ENCODE measurements at regions not wholly inside any gene's neighbourhood (a gene's known extent, or its start where the extent isn't known, plus 50 kb on each side); places are given as distances from the start of the nearest gene placed in this dataset.
"Not testable (repeated sequence)": the region's sequence is repeated elsewhere in the genome, so short reads cannot be mapped to it uniquely, and the experiment has no call there.

DNA sequence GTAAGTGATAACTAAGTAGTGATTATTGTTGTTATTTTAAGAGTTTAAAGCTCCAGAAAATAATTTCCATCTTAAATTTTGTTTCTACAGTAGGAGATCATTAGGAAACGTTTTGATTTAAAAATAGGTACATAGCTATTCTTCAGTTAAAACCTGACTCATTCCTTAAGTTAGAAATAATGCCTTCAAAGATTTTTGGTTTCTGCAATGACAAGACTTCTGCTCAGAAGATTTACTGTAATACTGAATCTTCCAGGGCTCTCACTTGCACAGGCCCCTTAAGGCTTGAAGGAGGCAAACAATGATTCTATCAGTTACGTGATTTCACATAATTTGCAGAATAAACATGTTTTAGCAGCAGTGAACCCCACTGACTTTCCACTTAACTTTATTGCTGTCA is 333.7 kb downstream of the RAD51AP2 start:
- DNase-seq: no peak

DNA sequence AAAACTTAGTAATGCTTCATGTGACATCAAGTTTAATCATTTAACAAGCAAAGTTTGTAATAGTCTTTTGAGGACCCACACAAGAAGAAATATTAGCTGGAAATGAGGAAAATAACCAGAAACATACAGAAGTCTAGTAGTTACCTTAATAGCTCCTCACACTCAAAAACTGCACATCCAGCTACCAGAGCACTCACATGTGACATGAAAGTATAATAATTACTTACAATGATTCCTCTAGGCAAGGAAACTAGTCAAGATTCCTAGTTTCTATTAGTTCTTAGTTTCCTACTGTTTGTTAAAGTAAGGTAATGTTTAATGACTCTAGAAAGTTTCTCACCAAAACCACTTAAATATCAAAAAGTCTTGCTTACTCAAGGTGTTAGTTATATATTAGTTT is 335.8 kb downstream of the RAD51AP2 start:
- no peak for DNase-seq

DNA sequence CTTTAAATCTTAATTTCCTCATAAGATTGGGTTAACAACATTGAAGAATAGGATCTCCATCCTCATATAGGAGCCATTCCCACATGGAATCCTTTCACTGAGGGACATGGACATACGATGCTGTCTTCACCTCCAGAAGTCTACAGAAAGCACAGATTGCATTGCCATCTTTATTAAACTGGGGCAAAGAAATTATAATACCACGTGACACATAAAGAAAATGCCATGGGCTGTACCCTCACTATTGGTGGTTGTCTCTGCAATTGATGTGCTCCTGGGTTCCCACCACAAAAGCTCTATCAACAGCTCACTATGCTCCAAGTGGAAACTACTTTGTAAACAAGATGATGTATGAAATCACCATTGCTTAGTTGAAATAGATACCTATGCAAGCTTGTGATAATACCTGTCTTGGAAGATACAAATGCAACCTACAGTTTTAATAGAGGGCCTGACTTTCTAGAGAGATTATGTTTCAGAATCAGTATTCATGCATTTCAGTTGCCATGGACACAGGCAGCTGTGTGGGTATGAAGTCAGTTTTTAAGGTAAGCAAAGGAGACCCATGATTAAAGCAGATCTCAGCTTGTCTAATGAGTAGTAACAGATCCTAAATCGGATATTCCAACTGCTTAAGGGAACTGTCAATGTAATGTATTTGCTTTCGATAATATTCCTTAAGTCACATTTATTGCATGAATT is 337.0 kb downstream of the RAD51AP2 start:
- DNase-seq: no peak

DNA sequence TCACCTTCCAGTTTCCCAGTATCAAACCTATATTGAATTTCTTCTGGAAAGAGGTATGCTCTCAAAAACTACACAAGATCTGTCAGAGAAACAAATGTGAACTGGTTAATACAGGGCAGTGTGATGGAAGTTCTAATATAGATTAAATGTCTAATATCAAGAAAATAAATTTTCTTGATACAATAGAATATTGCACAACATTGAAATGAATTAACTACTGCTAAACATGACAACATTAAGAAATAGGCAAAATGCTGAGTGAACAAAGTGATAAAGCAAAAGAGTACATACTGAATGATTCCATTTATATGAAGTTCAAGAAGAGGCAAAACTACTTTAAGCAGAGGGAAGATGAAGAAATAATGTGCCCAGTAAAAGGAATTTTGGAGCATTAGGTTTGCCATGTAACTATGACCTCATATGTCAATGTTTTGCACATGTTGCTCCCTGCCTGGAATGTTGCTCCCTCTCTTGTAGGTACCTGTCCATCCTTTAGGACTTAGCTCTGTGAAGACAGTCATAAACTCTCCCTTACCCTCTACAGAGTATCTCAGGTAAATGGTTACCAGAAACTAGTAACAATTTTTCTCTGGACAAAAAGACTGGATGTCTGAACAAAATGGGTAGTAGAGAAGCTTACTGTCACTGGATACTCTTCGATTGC is 339.0 kb downstream of the RAD51AP2 start:
- no peak for DNase-seq

DNA sequence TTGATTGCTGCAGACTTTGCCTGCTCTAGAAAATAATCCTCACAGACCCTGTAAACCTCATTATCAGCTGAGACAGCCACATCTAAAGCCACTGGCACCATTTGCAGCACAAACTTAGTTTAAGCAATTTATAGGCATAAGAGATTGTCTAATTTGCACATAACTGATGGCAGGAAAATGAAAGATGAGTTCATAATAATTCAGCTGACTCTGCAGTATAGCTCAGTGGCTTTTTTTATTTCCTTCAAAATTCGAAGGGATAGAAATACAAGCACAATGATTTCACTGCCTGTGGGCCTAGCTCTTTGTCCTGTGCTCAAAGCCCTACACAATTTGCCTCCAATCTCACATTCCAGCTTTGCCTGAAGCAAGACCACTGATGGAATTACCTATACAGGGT is 341.2 kb downstream of the RAD51AP2 start:
- DNase-seq: no peak

DNA sequence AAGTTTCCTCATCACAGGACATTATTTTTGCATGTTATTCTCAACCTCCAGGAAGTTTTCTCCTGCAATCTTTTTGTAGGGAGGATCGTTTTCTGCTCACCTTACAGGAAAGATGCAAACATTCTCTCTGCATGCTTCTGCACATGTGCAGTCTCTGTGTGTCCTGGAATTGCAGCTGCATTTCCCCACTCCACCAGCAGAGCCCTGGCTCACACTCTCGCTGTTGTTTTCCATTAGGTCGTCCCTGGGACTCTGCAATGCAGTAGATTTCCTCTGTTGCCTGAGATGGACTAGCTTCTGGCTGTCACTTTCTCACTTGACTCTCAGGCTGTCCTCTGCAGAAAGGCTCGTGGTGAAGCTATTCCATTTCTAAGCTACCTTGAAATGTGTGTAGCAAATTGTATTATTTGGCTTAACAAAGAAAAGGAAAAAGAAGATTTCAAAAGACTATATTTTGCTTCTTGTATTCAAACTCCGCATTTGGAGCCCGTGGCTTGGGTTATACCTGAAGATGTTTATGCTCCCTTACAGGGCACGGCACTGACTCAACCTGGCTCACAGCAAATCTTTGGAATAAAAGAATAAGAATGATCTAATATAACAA is 346.7 kb downstream of the RAD51AP2 start:
- DNase-seq: no peak

DNA sequence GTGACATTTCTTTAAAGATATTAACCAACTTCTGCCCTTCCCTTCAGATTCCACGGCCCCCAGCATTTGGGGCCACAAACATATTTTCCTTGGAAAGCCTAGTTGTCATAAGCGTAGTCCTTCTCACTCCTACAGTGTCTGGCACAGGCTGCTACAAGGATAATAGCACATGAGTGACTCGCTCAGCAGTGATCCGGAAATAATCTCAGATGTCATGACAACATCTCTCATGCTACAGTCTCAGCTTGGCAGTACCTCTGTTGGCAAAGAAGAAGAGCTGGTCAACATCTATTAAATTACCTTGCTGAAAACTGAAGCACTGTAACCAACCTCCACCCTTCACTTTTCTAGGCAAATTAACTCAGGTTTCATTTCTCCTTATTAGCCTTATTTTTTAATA is 351.7 kb downstream of the RAD51AP2 start:
- DNase-seq: no peak

DNA sequence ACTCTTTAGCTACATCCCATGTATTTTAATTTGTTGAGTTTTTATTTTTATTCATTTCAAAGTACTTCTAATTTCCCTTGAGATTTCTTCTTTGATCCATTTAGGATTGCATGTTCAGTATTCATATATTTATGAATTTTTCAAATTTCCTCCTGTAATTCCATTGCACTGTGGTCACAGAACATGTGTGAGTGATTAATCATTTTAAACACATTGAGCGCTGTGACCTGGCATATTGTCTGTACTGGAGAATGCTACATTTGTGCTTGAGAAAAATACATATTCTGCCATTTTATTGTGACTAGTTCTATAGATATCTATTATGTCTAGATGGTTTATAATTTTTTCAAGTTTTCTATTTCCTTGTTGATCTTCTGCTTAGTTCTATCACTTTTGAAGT is 353.7 kb downstream of the RAD51AP2 start:
- no peak for DNase-seq

DNA sequence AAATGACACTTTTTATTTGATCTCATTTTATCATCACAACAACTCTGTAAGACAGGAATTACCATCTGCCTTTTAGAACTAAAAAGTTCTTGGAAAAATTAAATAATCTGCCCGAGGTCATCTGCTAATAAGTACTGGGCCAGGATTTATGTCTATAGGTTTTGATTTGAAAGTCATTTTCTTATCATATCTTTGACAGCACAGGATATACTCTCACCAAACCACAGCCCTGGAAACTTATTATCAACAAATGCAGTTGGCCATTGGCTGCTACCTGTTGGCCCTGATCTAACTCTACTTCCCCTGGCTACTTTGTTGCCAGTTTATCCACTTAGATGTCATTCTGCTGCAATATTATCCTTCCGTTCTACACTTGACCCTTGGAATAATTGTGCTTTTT is 354.6 kb downstream of the RAD51AP2 start:
- no peak for DNase-seq

DNA sequence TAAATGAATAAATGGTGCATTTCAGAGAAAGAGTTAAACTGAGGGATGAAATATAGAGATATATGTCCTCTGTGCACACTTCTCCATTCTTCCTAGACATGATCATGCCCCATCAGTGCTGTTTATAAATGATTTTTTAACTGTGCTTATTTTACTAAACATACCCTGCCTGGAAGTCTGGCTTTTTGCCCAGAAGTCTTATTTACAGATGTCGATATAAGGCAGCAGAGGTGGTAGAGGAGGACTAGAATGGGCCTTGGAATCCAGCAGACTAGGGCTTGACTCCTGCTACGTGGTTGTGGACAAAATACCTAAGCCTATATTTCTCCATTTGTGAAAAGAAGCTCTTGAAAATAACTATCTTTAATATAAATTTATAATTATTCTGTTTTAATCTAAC is 355.5 kb downstream of the RAD51AP2 start:
- DNase-seq: no peak

DNA sequence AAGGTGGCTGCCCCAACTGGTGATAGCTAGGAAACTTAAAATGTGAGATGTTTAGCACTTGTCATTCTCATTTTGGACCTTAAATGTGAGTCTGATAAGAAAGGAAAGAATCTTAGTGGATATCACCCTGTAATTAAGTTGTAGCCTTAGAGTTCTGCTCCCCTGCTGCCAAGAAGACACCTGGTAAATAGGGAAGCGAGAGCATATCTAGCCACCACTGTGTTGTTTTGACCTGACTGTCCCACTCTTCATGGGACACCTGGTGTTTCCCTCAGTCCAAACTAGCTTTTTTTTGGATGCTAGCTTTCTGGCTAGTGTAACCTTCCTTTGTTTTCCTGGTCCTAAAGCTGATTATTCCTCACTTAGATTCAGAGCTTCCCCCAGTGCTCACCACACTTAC is 357.6 kb downstream of the RAD51AP2 start:
- DNase-seq: no peak

DNA sequence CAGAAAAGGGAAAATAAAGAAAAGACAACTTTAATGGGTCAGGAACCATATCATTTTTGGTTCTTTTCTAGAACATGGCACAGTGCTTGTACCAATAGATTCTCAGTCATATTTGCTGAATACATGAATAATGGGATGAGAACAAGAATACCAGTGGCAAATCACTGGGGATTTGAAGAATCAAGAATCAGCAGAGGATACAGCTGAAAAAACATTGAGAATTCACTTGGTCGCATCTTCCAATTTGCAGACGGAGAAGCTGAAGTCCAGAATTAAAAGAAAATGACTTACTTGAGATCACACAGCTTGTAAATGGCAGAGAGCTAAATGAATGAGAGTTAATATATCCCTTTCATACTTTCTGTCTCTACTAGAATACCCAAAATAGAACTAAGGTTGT is 362.2 kb downstream of the RAD51AP2 start:
- no peak for DNase-seq

DNA sequence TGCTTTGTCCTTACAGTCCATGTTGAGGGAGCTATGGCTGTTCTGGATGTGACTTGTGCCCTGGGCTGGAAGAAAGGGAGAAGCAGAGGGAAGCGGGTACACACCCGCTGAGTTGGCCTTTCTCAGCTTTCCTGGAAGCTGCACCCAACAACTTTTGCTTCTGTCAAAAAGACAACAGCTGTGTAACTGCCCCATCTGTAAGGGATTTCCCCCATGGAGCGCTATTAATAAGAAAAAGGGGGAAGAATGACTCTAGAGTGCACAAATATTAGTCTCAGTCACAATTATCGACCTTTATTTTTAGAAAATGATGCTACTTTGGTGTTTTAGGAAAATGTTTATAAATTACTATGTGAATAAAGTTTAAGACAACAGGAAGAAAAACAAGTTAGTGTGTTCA is 368.3 kb downstream of the RAD51AP2 start:
- DNase-seq: no peak

DNA sequence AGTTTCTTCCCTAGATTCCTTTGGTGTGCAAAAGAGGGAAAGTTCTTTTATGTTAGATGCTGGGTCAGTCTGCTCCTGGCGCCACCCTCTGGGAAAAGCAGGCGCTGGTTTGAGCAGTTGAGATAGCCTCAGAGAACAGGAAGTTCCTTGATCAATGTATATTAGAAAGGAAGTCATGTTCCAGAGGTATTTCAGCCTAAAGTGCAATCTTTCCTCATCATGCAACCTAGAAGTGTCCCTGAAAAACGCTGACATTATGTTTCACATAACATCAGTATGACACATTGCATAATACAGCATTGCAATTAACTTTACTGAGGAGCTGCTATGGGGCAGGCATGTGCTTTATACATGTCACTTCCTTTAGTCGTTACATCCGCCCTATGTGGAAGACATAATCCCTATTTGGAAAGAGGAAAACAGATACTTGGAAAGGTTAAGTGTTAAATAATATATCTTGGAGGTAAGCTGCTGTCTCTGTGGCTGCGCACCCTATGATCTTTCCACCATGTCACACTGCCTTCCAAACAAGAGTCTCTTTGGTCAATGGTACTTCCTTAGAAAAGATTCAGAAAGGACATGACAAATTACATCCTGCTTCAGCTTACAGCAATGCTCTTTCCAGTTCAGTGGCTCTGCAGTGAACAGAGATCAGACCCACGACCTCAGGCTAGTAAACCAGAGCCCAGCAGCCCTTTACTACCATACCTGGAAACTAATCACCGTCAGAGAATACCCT is 369.7 kb downstream of the RAD51AP2 start:
- no peak for DNase-seq

DNA sequence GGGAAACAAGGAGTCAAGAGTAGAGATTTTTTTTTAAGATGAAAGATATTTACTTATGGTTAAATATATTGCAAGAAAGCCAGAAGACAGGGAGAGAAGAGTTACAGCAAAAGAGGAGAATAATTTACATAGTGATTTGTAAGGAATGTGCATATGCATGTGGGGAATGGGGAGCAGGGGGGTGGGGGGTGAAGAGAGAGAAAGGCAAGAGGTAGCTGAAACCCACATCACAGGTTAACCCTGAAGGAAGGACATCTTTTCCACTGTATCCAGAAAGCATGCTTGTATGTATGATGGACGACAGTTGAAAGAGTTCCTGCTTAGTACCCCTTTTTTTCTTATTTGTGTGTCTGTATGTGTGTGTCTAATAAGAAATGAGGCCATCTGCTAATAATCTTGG is 371.9 kb downstream of the RAD51AP2 start:
- DNase-seq: no peak

DNA sequence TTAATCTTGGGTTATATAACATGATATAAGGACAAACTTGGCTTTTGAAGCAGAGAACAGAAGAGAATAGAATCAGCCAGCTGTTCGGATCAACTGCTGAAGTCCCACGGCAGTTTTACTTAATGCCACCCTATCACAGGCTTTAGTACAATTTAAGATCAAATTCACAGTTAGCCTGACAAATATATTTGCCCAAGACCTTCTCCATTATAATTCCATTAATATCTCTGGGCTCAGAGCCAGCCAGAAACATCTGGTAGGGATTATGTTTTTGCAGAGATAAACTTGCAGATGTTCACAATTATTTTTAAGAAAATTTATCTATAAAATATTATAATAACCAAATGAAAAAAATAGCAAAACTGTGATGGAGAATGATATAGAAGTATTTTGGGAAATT is 381.4 kb downstream of the RAD51AP2 start:
- DNase-seq: no peak

DNA sequence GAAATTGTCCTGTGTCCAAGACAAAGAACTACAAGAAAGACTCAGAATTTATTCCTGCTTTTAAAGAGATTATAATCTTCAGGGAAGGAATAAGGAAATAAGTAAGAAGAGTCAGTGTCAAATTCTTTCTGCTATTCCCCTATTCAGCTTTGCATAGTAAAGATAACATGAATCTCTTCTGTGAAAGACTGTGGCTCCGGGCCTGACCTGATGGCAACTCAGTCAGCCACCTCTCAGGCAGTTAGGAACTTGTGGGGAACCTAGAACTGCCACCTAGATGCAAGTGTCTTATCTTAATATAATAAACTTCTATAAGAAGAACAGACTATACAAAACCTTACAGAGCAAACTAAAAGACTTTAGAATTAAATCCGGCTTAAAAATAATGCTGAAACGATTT is 382.0 kb downstream of the RAD51AP2 start:
- DNase-seq: no peak

DNA sequence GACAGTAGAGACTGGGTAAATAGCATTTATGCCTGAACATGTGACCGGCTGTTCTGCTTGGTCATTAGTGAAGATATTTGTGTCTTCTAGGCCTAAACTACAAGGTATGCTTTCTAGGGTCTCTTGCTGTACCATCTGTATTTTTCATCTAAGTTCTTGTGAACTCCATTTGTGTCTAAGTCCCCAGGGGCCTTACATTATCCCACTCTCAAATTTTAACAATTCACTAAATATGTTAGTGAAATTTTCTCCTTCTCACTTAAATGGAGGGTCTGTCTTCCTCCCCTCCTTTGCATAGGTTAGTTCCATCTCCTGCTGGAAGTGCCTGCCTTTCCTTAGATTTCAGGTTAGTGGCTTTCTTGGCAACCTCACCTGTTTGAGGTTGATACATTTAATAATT is 382.6 kb downstream of the RAD51AP2 start:
- DNase-seq: no peak

DNA sequence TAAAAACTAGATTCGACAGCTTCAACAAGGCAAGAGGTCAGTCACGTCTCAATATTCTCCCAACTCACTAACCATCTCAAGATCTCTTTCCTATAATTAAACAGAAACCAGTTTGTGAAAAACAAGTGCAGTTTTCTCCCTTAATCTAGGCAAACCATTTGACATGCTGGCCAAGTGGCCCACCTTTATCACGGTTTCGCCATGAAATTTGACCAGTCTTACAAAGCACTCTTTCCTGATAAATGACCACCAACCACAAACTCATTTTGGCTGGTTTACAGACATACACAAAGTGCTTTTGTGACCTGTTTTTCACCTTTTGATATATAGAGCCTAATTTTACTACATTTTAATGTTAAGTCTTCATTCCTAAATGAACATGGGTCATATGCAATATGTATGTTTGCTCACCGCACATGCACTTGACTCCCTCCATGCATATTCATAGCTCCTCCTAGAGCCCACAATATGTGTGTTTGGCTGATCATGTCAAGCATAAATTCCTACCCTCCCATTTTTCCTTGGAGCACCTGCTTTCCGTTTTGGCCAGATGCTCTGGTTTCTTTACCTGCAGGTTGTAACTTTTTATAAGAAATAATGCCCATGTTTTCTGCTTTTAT is 385.1 kb downstream of the RAD51AP2 start:
- no peak for DNase-seq

DNA sequence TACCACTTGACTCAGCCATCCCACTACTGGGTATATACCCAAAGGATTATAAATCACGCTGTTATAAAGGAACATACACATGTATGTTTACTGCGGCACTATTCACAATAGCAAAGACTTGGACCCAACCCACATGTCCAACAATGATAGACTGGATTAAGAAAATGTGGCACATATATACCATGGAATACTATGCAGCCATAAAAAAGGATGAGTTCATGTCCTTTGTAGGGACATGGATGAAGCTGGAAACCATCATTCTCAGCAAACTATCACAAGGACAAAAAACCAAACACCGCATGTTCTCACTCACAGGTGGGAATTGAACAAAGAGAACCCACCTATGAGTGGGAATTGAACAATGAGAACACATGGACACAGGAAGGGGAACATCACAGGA is 387.6 kb downstream of the RAD51AP2 start:
- DNase-seq: not testable (repeated sequence)

DNA sequence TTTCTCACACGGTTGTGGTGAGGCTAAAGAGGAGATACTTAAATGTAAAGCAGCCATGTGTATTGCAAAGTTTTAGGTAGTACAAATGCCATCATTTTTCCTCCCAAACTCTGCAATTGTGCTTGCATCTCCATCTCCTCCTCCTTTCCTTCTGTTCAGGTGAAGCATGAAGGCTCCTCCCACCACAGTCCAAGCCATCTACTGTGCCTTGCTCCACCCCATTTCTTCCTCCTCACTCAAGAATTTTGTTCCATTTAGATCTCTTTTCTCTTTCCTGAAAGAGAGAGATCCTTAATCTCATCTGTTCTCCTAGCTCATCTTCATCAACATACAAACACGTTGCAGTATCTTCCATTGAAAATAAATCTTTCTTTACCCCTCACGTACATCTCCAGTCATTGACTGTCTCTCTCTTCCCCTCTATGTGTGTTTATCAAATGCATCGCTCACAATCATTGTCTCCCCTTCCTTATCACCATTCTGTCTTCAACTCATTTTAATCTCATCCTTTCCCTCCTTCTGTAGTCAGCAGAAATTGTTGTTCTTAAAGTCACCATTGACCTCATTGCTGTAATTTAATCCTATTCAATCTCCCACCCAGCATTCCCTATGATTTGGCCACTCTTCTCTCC is 392.1 kb downstream of the RAD51AP2 start:
- no peak for DNase-seq

DNA sequence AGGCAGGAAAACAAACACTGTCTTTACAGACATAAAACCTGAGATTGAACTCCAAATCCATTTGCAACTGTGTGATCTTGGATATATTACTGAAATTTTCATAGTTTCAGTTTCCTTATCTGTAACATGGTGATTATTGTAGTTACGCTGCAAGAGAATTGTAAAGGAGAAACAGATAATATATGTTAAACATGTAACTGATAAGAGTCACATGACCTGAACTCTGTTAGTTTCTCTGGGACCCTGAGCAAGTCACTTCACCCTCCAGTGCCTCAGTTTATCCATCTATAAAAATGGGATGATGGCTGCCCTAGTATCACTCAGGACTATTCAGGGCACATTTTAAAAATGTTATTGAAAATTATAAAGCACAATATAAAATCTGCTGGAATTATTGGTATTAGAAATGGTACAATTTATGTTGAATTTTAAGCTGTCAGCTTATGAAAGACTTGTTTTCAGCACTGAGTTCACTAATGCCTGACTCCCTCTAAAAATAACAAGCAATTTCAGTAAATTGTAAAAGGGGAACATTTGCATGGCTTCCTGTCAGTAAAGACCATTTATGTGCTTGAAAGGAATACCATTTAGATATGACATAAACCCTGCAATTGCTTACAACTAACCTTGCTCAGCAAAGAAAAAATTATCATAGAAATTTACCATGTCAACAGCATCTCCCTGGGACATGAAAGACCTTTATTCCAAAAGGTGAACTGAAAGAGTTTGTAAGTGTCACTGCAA is 393.5 kb downstream of the RAD51AP2 start:
- DNase-seq: no peak
